Breast epithelium (tissue), 3 donors: ENCODE measurements at regions not wholly inside any gene's neighbourhood (a gene's known extent, or its start where the extent isn't known, plus 50 kb on each side); places are given as distances from the start of the nearest gene placed in this dataset.

Experiments
- POLR2A ChIP-seq: fragments of 450-650 bp; IDR thresholded peaks from one replicate; pipeline ENCODE4 v1.6.1; 2016; ENCODE audit warnings: antibody characterized with exemption, mild to moderate bottlenecking, moderate library complexity
- POLR2AphosphoS5 ChIP-seq, 3 donors: sonication (generic); formaldehyde crosslinking; IDR thresholded peaks; one replicate each; pipeline ENCODE4 v1.6.1; 2017; ENCODE audit warnings: antibody characterized with exemption in 3 of 3
- TF ChIP-seq, protein P1 (sequence below), 3 donors: fragments of 450-650 bp; IDR thresholded peaks; one replicate each; pipeline ENCODE4 v1.5.1; 2016 to 2017; ENCODE audit warnings: antibody characterized with exemption in 3 of 3, mild to moderate bottlenecking in 3 of 3, moderate library complexity in 3 of 3

DNA sequence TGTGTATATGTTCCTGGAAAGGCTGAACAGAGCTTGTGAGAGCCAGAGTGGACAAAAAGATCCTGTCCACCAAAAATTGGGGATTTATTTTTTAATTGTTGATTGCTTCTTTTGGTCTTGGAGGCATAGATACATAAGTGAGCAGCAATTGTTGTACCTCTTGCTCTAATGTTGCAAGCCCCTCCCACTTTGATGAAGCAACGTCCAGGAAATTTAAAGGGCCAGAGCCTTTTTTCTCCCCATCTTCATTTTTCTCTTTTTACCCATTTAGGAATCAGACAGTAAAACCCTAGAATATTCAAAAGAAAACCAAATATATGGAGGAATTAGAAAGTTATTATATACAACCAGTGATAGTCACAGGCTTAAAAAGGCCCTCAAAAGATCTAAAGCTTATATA is 871.8 kb upstream of the NRXN1 start:
- no peak for TF ChIP-seq POLR2A
- TF ChIP-seq, protein P1, sequence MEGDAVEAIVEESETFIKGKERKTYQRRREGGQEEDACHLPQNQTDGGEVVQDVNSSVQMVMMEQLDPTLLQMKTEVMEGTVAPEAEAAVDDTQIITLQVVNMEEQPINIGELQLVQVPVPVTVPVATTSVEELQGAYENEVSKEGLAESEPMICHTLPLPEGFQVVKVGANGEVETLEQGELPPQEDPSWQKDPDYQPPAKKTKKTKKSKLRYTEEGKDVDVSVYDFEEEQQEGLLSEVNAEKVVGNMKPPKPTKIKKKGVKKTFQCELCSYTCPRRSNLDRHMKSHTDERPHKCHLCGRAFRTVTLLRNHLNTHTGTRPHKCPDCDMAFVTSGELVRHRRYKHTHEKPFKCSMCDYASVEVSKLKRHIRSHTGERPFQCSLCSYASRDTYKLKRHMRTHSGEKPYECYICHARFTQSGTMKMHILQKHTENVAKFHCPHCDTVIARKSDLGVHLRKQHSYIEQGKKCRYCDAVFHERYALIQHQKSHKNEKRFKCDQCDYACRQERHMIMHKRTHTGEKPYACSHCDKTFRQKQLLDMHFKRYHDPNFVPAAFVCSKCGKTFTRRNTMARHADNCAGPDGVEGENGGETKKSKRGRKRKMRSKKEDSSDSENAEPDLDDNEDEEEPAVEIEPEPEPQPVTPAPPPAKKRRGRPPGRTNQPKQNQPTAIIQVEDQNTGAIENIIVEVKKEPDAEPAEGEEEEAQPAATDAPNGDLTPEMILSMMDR (IDR thresholded peaks at IDR 0.05) = no peak
- no peak for TF ChIP-seq POLR2AphosphoS5 (IDR thresholded peaks at IDR 0.05)
